GM18868 (cell line): ENCODE measurements at regions not wholly inside any gene's neighbourhood (a gene's known extent, or its start where the extent isn't known, plus 50 kb on each side); places are given as distances from the start of the nearest gene placed in this dataset.

ENCODE experiments used
- ATAC-seq: cut with Tn5 transposase; IDR thresholded peaks from one replicate; pipeline ENCODE4 v1.9.1; 2021; ENCODE audit warnings: mild to moderate bottlenecking, moderate library complexity; ENCODE audit not compliant: unreplicated experiment

GRCh38 chr11:119889728-119890280, 160.8 kb upstream of the NECTIN1 start:
- no peak for ATAC-seq

GRCh38 chr11:119889111-119889510, 160.1 kb upstream of the NECTIN1 start:
- no peak for ATAC-seq

DNA sequence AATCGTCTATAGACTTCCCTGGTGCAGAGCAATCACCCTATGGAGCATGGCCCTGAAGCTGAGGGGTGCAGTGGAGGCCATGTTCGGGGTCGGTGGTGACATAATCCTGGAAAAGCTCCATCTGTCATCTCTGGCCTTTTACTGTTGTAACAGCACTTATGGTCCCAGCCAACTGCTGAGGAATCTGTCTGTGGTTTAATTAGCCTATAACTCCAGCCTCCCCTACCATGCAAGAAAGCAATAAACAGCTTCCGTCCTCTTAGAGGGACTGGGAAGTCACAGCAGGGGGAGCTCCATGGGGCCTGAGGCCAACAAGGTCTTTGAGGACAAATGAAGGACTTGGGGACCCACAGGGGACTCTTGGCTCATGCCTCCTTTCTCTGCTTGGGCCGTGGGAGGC, 159.1 kb upstream of the NECTIN1 start:
- ATAC-seq = no peak

- no peak for ATAC-seq
Measured at GRCh38 chr11:119886667-119887230, 157.7 kb upstream of the NECTIN1 start.

DNA sequence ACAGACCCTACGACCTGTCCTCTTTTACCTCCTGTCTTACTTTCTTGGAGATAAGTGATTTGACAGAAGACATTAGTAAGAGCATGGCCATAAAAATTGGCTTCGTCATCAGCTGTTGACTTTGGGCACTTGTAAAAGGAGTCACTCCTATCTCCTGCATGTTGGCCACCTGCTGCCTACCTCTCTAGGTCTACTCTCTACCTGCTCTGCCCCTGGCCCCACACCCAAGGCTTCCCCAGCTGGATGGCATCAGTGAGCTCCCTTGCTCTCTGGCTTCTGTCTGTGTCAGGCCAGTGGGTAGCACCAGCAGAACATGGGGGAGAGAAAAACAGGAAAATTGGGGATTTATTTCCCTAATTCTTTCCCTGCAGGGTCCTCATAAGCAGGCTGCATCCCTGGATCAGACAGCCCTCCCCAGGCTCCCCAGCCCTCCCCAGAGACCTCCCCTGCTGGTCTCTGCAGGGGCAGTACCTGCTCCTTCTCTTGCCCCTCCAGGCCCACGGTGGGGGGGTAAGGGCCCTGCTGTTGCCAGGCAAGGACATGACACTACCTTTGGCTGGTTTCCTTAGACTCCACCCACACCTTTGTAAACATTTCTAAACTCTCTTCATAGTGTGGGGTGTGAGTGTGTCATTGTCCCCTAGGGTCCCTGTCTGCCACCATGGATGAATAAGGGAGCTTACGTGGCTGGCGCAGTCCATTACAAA, 157.0 kb upstream of the NECTIN1 start:
- no peak for ATAC-seq

GRCh38 chr11:119885067-119885466, 156.1 kb upstream of the NECTIN1 start:
- no peak for ATAC-seq

DNA sequence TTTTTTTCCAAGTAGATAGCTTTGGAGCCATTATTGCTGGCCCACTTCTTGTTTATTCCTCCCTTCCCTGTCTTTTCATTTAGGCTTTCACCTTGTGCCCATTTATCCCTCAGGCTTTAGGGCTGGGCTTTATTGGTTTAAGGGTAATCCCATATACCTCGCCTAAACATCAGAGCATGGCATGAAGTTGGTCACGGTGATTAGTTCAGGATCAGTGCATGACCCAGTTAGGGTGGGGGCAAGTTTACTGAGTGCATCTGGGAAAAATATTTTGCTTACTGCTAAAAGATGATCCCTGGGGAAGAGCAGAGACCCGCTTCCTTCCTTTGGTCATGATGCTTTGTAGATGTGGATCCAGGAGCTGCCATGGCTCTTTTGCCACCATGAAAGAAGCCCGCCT, 153.3 kb upstream of the NECTIN1 start:
- ATAC-seq = no peak

DNA sequence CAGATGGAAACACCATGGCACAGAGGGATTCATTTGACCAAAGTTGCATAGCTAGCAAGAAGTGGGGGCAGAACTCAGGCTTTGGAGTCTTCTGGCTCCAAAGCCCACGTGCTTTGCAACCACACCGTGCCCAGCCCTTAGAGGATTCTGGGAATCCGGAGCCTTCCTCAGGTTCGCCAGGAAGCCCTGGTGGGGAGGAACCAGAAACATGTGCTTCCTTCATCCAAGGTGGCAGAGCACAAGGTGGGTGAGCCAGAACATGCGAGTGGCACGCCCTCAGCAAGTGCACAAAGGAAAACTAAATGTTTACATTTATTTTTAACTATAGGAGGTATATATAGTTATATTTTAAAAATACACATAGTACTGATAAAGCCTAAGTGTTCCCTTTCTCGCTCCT, 151.9 kb upstream of the NECTIN1 start:
- no peak for ATAC-seq

GRCh38 chr11:119880143-119880542, 151.1 kb upstream of the NECTIN1 start:
- ATAC-seq = no peak

- no peak for ATAC-seq
Measured at GRCh38 chr11:119878990-119879389, 150.0 kb upstream of the NECTIN1 start.

DNA sequence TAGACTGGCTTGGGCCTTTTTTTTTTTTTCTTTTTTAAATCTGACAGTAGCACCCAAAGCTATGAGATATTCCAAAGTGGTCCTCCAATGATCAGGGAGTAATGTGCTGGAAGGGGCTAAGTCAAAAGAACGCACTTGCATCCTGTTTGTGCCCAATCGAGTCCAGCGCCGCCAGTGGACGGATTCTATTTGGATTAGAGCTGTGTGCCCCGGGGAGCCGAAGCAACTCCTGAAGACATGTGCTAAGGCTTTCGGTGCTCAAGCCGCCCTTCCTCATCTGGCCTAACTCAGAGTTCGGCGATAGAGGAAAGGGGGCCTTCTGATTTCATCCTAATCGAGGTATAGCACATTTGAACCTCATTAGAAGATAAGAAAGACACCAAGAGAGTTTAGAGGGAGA, 147.8 kb upstream of the NECTIN1 start:
- ATAC-seq = no peak

- no peak for ATAC-seq
Measured at GRCh38 chr11:119875841-119876600, 147.0 kb upstream of the NECTIN1 start.

- no peak for ATAC-seq
Measured at GRCh38 chr11:119874660-119875238, 145.7 kb upstream of the NECTIN1 start.

GRCh38 chr11:119873761-119874421, 144.9 kb upstream of the NECTIN1 start:
- no peak for ATAC-seq

DNA sequence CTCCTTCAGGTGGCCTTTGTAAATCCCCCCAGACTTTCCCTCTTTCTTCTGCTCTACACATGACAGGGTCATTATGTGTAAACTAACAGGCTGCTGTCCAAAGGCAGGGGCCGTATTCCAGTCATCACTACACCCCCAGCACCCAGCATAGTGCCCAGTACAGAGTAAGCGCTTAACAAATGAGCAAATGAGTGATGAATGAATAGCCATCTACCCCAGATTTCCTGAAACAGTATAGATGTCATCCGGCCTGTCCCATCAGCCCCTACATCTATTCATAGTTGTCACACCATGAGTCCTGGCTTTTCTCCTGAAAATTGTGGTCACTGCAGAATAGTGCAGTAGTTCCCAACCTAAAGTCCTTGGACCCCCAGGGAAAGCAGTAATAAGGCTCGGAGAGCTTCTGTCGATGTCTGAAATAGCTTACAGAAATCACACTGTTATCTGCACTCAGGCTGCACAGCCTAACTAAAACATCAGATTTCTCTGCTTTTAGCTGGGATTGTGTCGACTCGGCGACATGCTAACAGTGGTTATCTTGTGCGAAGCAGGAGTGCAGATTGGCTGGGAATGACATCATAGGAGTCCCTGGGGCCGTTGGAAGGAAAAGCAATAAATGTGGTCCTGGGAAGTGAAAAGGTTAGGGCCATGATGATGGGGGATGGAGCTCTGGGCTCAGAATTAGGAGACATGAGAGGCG, 143.8 kb upstream of the NECTIN1 start:
- ATAC-seq = no peak

DNA sequence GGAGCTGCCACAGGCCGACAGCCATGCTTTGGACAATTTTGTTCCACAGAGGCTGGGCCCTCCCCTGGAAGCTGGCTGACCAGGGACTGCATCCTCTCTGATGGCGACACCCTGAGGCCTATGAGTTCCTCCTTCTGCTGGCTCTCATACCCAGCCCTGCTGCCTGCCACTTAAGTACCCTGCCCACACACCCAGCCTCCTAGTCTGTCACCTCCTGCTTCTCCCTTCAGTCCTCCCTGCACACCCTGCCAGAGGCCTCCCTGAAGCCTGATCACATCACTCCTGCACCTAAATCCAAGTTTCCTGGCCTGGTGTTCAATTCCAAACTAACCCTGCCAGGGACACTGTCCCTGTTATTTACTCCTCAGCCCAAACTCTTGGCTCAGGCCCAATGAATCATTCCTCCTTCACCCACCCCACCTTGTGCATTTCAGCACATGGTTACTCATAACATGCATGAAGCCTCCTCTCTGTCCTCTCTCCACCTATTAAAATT, 136.7 kb upstream of the NECTIN1 start:
- no peak for ATAC-seq

DNA sequence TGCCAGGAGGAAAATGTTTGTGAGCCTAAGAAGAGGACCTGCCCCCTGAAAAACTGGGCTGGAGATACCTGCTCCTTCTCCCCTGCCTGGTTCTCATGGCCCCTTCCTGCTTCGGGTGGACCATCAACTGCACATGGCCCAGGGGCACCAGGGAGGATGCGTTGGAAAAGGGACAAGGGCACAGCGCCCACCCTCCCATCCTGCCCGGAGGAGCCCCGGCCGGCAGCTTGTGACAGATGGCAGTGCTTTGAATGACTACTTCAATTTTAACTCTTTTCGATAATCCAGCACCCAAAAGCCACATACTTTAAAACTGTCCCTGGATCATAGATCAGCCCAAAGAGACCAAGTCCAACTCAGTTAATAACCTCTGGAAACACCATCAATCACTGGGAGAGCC, 135.8 kb upstream of the NECTIN1 start:
- no peak for ATAC-seq

GRCh38 chr11:119863851-119864601, 135.0 kb upstream of the NECTIN1 start:
- no peak for ATAC-seq

- no peak for ATAC-seq
Measured at GRCh38 chr11:119863236-119863635, 134.2 kb upstream of the NECTIN1 start.
